IMR-90 (cell line): ENCODE measurements at regions not wholly inside any gene's neighbourhood (a gene's known extent, or its start where the extent isn't known, plus 50 kb on each side); places are given as distances from the start of the nearest gene placed in this dataset.

Experiments
- BHLHE40 ChIP-seq: fragments of 150-350 bp; IDR thresholded peaks from 2 replicates; pipeline ENCODE4 v1.6.1; 2016; ENCODE audit warnings: mild to moderate bottlenecking, low read depth, low read length
- CEBPB ChIP-seq: IDR thresholded peaks from 2 replicates; pipeline ENCODE4 v1.6.1; 2012; ENCODE audit warnings: low read depth, low read length, improper control_type of control experiment
- CHD1 ChIP-seq: IDR thresholded peaks from 2 replicates; pipeline ENCODE4 v1.6.1; 2012; ENCODE audit warnings: low read depth, low read length, improper control_type of control experiment
- CTCF ChIP-seq: conservative IDR thresholded peaks from 2 replicates; pipeline ENCODE4 v1.5.1; 2012; ENCODE audit warnings: mild to moderate bottlenecking, low read depth, low read length, improper control_type of control experiment
- ELK1 ChIP-seq: fragments of 150-350 bp; IDR thresholded peaks from 2 replicates; pipeline ENCODE4 v1.6.1; 2016; ENCODE audit warnings: low read depth, mild to moderate bottlenecking, low read length, moderate library complexity, borderline replicate concordance
- FOS ChIP-seq: fragments of 150-350 bp; IDR thresholded peaks from 2 replicates; pipeline ENCODE4 v1.6.1; 2016; ENCODE audit warnings: low read depth, low read length
- MAZ ChIP-seq: IDR thresholded peaks from 2 replicates; pipeline ENCODE4 v1.6.1; 2012; ENCODE audit warnings: low read depth, mild to moderate bottlenecking, low read length, improper control_type of control experiment, moderate library complexity, borderline replicate concordance
- MXI1 ChIP-seq: IDR thresholded peaks from 2 replicates; pipeline ENCODE4 v1.6.1; 2012; ENCODE audit warnings: low read depth, mild to moderate bottlenecking, low read length, moderate library complexity, borderline replicate concordance
- POLR2A ChIP-seq: IDR thresholded peaks from 2 replicates; pipeline ENCODE4 v1.6.1; 2012; ENCODE audit warnings: mild to moderate bottlenecking, low read depth, low read length
- RAD21 ChIP-seq: IDR thresholded peaks from 2 replicates; pipeline ENCODE4 v1.6.1; 2012; ENCODE audit warnings: low read length, improper control_type of control experiment
- RCOR1 ChIP-seq: IDR thresholded peaks from 2 replicates; pipeline ENCODE4 v1.6.1; 2012; ENCODE audit warnings: mild to moderate bottlenecking, low read length, improper control_type of control experiment; ENCODE audit not compliant: insufficient replicate concordance
- RFX5 ChIP-seq: IDR thresholded peaks from 2 replicates; pipeline ENCODE4 v1.8.0; 2012; ENCODE audit warnings: low read depth, mild to moderate bottlenecking, low read length, moderate library complexity
- SMC3 ChIP-seq: fragments of 150-350 bp; IDR thresholded peaks from 2 replicates; pipeline ENCODE4 v1.6.1; 2016; ENCODE audit warnings: low read depth, mild to moderate bottlenecking, antibody characterized with exemption, low read length, moderate library complexity
- USF2 ChIP-seq: fragments of 150-350 bp; IDR thresholded peaks from 2 replicates; pipeline ENCODE4 v1.6.1; 2017; ENCODE audit warnings: mild to moderate bottlenecking, antibody characterized with exemption, low read length, low read depth

GRCh38 chr2:128371248-128371630, 52.6 kb upstream of the HS6ST1 start:
- TF ChIP-seq CTCF (no peak), RCOR1 (no peak), POLR2A (no peak), FOS (no peak), CHD1 (no peak), RFX5 (no peak), RAD21 (no peak), SMC3 (no peak), MXI1 (no peak), CEBPB (no peak), USF2 (no peak), ELK1 (no peak), BHLHE40 (no peak), MAZ (no peak)
